ENCODE measurements at regions not wholly inside any gene's neighbourhood (a gene's known extent, or its start where the extent isn't known, plus 50 kb on each side); places are given as distances from the start of the nearest gene placed in this dataset.

DNA sequence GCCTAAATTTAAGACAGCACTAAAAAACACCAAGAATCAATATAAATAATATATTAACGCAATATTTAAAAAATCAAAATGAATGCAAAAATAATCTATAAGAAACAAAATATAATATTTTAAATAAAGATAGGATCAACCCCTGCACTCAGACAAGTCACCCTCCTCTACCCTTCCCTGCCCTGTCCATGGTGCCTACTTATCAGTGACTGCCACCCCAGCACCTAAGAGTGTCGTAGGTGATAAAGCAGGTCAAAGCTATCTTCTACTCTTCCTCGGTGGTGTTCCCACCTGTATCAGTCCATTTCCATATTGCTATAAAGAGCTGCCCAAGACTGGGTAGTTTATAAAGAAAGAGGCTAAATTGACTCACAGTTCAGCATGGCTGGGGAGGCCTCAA lies 251.9 kb downstream of the STIM2 start:
- TF ChIP-seq RAD21 (IDR thresholded peaks at IDR 0.05; ENCODE audit: low read length) (no peak), POLR2AphosphoS5 (IDR thresholded peaks at IDR 0.05; ENCODE audit: low read depth, low read length) (no peak), EZH2phosphoT487 (IDR thresholded peaks at IDR 0.05; ENCODE audit: borderline replicate concordance, low read depth) (no peak)
- TF ChIP-seq, protein P1, sequence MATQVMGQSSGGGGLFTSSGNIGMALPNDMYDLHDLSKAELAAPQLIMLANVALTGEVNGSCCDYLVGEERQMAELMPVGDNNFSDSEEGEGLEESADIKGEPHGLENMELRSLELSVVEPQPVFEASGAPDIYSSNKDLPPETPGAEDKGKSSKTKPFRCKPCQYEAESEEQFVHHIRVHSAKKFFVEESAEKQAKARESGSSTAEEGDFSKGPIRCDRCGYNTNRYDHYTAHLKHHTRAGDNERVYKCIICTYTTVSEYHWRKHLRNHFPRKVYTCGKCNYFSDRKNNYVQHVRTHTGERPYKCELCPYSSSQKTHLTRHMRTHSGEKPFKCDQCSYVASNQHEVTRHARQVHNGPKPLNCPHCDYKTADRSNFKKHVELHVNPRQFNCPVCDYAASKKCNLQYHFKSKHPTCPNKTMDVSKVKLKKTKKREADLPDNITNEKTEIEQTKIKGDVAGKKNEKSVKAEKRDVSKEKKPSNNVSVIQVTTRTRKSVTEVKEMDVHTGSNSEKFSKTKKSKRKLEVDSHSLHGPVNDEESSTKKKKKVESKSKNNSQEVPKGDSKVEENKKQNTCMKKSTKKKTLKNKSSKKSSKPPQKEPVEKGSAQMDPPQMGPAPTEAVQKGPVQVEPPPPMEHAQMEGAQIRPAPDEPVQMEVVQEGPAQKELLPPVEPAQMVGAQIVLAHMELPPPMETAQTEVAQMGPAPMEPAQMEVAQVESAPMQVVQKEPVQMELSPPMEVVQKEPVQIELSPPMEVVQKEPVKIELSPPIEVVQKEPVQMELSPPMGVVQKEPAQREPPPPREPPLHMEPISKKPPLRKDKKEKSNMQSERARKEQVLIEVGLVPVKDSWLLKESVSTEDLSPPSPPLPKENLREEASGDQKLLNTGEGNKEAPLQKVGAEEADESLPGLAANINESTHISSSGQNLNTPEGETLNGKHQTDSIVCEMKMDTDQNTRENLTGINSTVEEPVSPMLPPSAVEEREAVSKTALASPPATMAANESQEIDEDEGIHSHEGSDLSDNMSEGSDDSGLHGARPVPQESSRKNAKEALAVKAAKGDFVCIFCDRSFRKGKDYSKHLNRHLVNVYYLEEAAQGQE (IDR thresholded peaks at IDR 0.05; ENCODE audit: low read depth, low read length): peak; percentile 57; the same call in 1 of the 2 replicates
- TF ChIP-seq, protein P2, sequence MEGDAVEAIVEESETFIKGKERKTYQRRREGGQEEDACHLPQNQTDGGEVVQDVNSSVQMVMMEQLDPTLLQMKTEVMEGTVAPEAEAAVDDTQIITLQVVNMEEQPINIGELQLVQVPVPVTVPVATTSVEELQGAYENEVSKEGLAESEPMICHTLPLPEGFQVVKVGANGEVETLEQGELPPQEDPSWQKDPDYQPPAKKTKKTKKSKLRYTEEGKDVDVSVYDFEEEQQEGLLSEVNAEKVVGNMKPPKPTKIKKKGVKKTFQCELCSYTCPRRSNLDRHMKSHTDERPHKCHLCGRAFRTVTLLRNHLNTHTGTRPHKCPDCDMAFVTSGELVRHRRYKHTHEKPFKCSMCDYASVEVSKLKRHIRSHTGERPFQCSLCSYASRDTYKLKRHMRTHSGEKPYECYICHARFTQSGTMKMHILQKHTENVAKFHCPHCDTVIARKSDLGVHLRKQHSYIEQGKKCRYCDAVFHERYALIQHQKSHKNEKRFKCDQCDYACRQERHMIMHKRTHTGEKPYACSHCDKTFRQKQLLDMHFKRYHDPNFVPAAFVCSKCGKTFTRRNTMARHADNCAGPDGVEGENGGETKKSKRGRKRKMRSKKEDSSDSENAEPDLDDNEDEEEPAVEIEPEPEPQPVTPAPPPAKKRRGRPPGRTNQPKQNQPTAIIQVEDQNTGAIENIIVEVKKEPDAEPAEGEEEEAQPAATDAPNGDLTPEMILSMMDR (IDR thresholded peaks at IDR 0.05): no peak

Measured in SK-N-SH (cell line).